ENCODE measurements at regions not wholly inside any gene's neighbourhood (a gene's known extent, or its start where the extent isn't known, plus 50 kb on each side); places are given as distances from the start of the nearest gene placed in this dataset.

DNA sequence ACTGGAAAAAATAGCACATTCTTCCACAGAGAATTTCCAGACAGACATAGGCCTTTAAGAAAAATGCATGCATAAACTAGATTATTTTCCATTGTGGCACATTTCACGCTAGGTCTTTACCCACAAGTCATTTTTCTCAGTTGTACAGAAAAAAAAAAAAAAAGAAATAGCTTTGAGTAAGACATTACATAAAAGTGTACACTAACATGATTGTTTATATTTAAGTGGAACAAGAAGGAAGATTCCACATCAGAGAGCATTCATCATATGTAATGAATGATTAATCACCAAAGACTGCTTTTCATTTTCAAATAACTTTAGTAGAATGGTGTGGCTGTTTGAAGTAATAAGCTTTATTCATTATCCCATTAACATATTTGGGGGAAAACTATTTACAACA lies 1270.2 kb upstream of the AGA start:
- H3K9me3 Mint-ChIP-seq = no peaks in the 10 kb centered on the region
- no peak overlapping the region for H3K4me3 Mint-ChIP-seq
- H3K27ac Mint-ChIP-seq = no peak overlapping the region
- H3K27me3 Mint-ChIP-seq (ENCODE audit: low read depth) = no peaks in the 10 kb centered on the region
- H3K4me1 Mint-ChIP-seq = no peaks in the 10 kb centered on the region
- TF ChIP-seq, protein P1, sequence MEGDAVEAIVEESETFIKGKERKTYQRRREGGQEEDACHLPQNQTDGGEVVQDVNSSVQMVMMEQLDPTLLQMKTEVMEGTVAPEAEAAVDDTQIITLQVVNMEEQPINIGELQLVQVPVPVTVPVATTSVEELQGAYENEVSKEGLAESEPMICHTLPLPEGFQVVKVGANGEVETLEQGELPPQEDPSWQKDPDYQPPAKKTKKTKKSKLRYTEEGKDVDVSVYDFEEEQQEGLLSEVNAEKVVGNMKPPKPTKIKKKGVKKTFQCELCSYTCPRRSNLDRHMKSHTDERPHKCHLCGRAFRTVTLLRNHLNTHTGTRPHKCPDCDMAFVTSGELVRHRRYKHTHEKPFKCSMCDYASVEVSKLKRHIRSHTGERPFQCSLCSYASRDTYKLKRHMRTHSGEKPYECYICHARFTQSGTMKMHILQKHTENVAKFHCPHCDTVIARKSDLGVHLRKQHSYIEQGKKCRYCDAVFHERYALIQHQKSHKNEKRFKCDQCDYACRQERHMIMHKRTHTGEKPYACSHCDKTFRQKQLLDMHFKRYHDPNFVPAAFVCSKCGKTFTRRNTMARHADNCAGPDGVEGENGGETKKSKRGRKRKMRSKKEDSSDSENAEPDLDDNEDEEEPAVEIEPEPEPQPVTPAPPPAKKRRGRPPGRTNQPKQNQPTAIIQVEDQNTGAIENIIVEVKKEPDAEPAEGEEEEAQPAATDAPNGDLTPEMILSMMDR (IDR thresholded peaks at IDR 0.05; ENCODE audit: unreplicated experiment in 3 of 3) = no peak
- no peaks in the 10 kb centered on the region for H3K36me3 Mint-ChIP-seq (ENCODE audit: low read depth)

DNA sequence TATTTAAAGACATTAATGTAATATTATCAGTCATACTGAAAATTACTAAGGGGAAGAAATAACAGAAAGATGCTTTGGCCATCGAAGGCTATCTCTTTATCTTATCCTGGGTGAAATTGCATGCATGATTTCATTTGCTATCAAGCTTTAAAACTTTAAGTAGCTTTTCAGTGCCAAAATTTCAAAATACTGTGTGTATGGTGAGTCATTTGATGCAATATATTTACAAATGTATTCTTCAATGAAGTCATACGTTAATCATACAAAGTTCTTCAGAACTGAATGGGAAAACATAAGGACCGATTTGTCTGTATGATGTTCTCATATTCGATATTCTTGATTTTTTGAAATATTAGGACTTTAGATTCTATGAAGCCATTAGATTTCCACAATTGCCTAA lies 1295.8 kb upstream of the AGA start:
- Mint-ChIP-seq H3K9me3 (peaks cover 3% of the 10 kb centered on the region), H3K27me3 (ENCODE audit: low read depth) (no peaks in the 10 kb centered on the region), H3K27ac (no peak overlapping the region), H3K36me3 (ENCODE audit: low read depth) (no peaks in the 10 kb centered on the region), H3K4me3 (no peak overlapping the region), H3K4me1 (no peaks in the 10 kb centered on the region)
- TF ChIP-seq, protein P1 (IDR thresholded peaks at IDR 0.05; ENCODE audit: unreplicated experiment in 3 of 3) = no peak

DNA sequence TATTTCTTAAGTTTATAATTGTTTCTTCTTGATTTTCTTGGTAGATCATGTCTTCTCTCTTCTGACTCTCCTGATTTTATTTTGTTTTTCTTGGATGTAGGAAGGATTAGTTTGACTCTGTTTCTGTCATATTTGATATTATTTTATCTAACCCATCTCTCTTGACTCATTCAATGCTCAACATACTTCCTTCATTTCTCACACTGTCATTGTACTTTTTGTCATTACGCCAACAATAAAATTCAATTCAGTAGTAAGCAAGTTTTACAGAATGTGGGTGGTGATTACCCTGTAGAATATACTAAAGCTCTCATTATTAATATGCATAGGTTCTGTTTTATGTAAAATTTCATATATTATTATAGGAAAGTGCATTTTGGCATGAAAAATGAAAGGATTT lies 1303.0 kb upstream of the AGA start:
- Mint-ChIP-seq H3K9me3 (peaks cover 5% of the 10 kb centered on the region), H3K4me1 (no peaks in the 10 kb centered on the region)
- TF ChIP-seq, protein P1 (IDR thresholded peaks at IDR 0.05; ENCODE audit: unreplicated experiment in 3 of 3) = no peak

DNA sequence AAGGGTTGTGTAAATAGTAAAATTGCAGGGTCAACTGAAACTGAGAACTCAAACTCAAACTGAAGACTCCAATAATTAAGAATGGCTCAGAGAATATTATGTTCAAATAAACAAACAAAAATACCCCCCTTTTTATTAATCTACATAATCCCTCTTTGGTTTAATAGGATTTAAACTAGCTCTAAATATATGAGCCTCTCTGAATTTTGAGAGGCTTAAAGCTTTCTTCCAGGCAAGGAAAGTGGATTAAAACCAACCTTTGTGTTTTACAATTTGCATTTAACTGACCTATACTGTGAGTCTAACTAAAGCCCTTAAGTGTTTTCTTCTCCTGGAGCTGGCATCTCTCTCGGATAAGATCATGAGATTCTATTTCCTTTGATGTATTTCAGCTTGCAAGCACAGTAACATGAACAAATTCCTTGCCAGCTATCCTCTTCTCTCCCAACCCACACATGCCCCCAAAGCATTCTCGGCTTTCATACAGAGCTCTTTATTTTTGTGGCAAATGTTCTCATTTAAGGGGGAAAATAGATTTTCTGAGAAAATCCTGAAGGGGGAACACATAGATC lies 1310.8 kb upstream of the AGA start:
- TF ChIP-seq, protein P1 (IDR thresholded peaks at IDR 0.05; ENCODE audit: unreplicated experiment in 3 of 3) = no peak
- peaks cover 10% of the 10 kb centered on the region for H3K4me1 Mint-ChIP-seq
- no peaks in the 10 kb centered on the region for H3K9me3 Mint-ChIP-seq
- no peaks in the 10 kb centered on the region for H3K27me3 Mint-ChIP-seq (ENCODE audit: low read depth)
- H3K4me3 Mint-ChIP-seq = no peak overlapping the region
- H3K36me3 Mint-ChIP-seq (ENCODE audit: low read depth) = no peaks in the 10 kb centered on the region
- no peak overlapping the region for H3K27ac Mint-ChIP-seq

More for the DNA sequence above, 1303.0 kb upstream of the AGA start:
- Mint-ChIP-seq H3K27ac (no peak overlapping the region), H3K36me3 (ENCODE audit: low read depth) (no peaks in the 10 kb centered on the region), H3K27me3 (ENCODE audit: low read depth) (no peaks in the 10 kb centered on the region), H3K4me3 (no peak overlapping the region)

DNA sequence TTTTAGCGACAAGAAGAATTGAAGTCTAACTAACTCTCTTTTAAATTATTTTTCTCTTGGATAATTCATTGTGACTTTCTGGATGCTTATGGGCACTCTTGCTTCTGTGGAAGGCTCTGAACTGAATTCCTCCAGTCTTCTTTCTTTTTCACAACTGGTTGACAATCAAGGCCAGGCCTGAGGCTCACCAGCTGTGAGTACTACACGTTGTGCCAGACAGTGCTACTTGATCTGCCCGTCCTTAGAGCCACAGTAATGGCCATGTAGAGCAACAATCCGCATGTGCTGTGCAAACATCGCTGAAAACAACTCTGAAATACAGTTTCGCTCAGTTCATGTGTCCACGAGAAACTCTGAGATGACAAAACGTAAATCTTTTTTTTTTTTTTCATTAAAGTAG lies 1336.3 kb upstream of the AGA start:
- no peaks in the 10 kb centered on the region for H3K27me3 Mint-ChIP-seq (ENCODE audit: low read depth)
- no peak overlapping the region for H3K27ac Mint-ChIP-seq
- H3K9me3 Mint-ChIP-seq = no peaks in the 10 kb centered on the region
- H3K4me1 Mint-ChIP-seq = peaks cover 8% of the 10 kb centered on the region
- TF ChIP-seq, protein P1 (IDR thresholded peaks at IDR 0.05; ENCODE audit: unreplicated experiment in 3 of 3) = no peak
- H3K4me3 Mint-ChIP-seq = no peak overlapping the region
- H3K36me3 Mint-ChIP-seq (ENCODE audit: low read depth) = no peaks in the 10 kb centered on the region

DNA sequence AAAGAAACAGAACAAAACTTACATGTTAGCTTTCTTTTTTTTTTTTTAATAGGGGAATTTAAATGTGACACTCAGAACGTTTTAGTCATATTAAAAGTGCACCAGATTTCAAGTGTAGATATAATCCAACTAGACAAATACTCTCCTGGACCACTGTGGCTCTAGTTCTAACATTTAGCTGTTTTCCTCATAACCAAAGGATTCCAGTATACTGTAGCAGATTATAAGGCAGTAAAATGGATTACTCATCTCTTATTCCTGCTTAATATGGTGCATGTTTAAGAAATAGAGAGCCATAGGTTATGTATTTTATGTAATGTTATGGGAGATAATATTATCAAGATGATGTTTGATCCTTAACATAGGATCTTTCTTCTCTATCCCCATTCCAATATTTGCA lies 1339.5 kb upstream of the AGA start:
- Mint-ChIP-seq H3K9me3 (no peaks in the 10 kb centered on the region), H3K4me3 (no peak overlapping the region), H3K27ac (no peak overlapping the region), H3K27me3 (ENCODE audit: low read depth) (no peaks in the 10 kb centered on the region), H3K4me1 (peaks cover 8% of the 10 kb centered on the region), H3K36me3 (ENCODE audit: low read depth) (no peaks in the 10 kb centered on the region)
- TF ChIP-seq, protein P1 (IDR thresholded peaks at IDR 0.05; ENCODE audit: unreplicated experiment in 3 of 3) = no peak
